ENCODE measurements at regions not wholly inside any gene's neighbourhood (a gene's known extent, or its start where the extent isn't known, plus 50 kb on each side); places are given as distances from the start of the nearest gene placed in this dataset.

DNA sequence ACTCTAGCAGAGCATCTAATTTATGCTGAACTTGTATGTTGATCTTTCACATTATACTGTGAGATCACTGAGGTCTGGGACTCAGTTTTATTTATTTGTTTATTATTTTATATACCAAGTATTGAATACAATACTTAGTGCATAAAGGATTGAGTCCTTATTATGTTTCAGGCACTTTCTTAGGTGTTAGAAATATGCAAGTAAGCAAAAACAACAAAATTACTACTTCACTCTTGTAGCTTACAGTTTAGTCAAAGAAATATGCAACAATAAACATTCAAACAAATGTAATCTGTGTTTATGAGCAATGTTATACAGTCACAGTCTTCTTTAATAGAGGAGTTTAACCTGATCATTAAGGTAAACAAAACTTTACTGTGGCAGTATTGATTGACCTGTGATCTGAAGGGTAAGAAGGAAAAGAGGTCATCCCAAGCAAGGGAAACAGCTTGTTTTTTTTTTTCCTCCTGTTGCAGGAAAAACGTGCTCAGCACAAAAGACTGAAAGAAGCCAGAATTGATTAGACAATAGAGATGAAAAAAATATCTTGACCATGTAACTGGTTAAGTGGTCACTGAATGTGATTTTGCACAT lies 990.7 kb downstream of the TRHDE start:
- no peak overlapping the region for H3K4me2 ChIP-seq
- no peak overlapping the region for H2AFZ ChIP-seq
- BruUV-seq (replicated peaks) = no TSS peak
- DNase-seq = no peak
- no peaks in the 10 kb centered on the region for H3K36me3 ChIP-seq (ENCODE audit: low read depth)
- H3K27ac ChIP-seq = no peak overlapping the region
- no peaks in the 10 kb centered on the region for H3K79me2 ChIP-seq (ENCODE audit: low read depth)
- TF ChIP-seq, protein P1, sequence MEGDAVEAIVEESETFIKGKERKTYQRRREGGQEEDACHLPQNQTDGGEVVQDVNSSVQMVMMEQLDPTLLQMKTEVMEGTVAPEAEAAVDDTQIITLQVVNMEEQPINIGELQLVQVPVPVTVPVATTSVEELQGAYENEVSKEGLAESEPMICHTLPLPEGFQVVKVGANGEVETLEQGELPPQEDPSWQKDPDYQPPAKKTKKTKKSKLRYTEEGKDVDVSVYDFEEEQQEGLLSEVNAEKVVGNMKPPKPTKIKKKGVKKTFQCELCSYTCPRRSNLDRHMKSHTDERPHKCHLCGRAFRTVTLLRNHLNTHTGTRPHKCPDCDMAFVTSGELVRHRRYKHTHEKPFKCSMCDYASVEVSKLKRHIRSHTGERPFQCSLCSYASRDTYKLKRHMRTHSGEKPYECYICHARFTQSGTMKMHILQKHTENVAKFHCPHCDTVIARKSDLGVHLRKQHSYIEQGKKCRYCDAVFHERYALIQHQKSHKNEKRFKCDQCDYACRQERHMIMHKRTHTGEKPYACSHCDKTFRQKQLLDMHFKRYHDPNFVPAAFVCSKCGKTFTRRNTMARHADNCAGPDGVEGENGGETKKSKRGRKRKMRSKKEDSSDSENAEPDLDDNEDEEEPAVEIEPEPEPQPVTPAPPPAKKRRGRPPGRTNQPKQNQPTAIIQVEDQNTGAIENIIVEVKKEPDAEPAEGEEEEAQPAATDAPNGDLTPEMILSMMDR (conservative IDR thresholded peaks at IDR 0.05) = no peak
- H3K9me3 ChIP-seq (ENCODE audit: insufficient read depth, low read depth) = no peaks in the 10 kb centered on the region
- intact Hi-C loops (cut with micrococcal nuclease; ENCODE audit: unreplicated experiment) = no loop called here
- no peaks in the 10 kb centered on the region; the same call in 1 of the 2 replicates for H3K9me2 ChIP-seq (ENCODE audit: insufficient read depth)
- no peak overlapping the region for H3K4me3 ChIP-seq
- no peaks in the 10 kb centered on the region for H3F3A ChIP-seq (ENCODE audit: insufficient read depth, low read depth)
- ChIA-PET POLR2A (ENCODE audit: unreplicated experiment) (no interaction called here), CTCF (no interaction called here)
- H4K20me1 ChIP-seq (ENCODE audit: insufficient read depth) = no peaks in the 10 kb centered on the region
- H3K4me1 ChIP-seq (replicated peaks; ENCODE audit: insufficient read depth) = no peaks in the 10 kb centered on the region
- H3K27me3 ChIP-seq (ENCODE audit: insufficient read depth, low read depth) = no peaks in the 10 kb centered on the region

- no peak for DNase-seq
- Histone ChIP-seq H4K20me1 (ENCODE audit: insufficient read depth) (no peaks in the 10 kb centered on the region), H3K36me3 (ENCODE audit: low read depth) (no peaks in the 10 kb centered on the region), H3F3A (ENCODE audit: insufficient read depth, low read depth) (no peaks in the 10 kb centered on the region), H3K4me2 (no peak overlapping the region), H3K4me1 (replicated peaks; ENCODE audit: insufficient read depth) (no peaks in the 10 kb centered on the region), H3K9me3 (ENCODE audit: insufficient read depth, low read depth) (no peaks in the 10 kb centered on the region), H3K9me2 (ENCODE audit: insufficient read depth) (peaks cover 6% of the 10 kb centered on the region), H3K4me3 (no peak overlapping the region), H3K27me3 (ENCODE audit: insufficient read depth, low read depth) (no peaks in the 10 kb centered on the region), H3K79me2 (ENCODE audit: low read depth) (no peaks in the 10 kb centered on the region), H2AFZ (no peak overlapping the region), H3K27ac (no peak overlapping the region)
- intact Hi-C loops (cut with micrococcal nuclease; ENCODE audit: unreplicated experiment) = no loop called here
- ChIA-PET CTCF (no interaction called here), POLR2A (ENCODE audit: unreplicated experiment) (no interaction called here)
- BruUV-seq (replicated peaks) = no TSS peak
- TF ChIP-seq, protein P1 (conservative IDR thresholded peaks at IDR 0.05) = no peak
- TF ChIP-seq EZH2 (IDR thresholded peaks at IDR 0.05; ENCODE audit: low read depth) = no peak
Measured at GRCh38 chr12:73266206-73266605, 994.0 kb downstream of the TRHDE start.

GRCh38 chr12:73274976-73275375 lies 1002.8 kb downstream of the TRHDE start:
- no peak overlapping the region for H3K4me2 ChIP-seq
- intact Hi-C loops (cut with micrococcal nuclease; ENCODE audit: unreplicated experiment) = no loop called here
- DNase-seq = no peak
- H3K36me3 ChIP-seq (ENCODE audit: low read depth) = no peaks in the 10 kb centered on the region
- no peaks in the 10 kb centered on the region for H3K79me2 ChIP-seq (ENCODE audit: low read depth)
- ChIA-PET CTCF (no interaction called here), POLR2A (ENCODE audit: unreplicated experiment) (no interaction called here)
- H3K4me1 ChIP-seq (replicated peaks; ENCODE audit: insufficient read depth) = no peaks in the 10 kb centered on the region
- no peaks in the 10 kb centered on the region for H3F3A ChIP-seq (ENCODE audit: insufficient read depth, low read depth)
- BruUV-seq (replicated peaks) = no TSS peak
- no peak for TF ChIP-seq EZH2 (IDR thresholded peaks at IDR 0.05; ENCODE audit: low read depth)
- no peaks in the 10 kb centered on the region for H4K20me1 ChIP-seq (ENCODE audit: insufficient read depth)
- H3K27me3 ChIP-seq (ENCODE audit: insufficient read depth, low read depth) = no peaks in the 10 kb centered on the region
- H3K9me2 ChIP-seq (ENCODE audit: insufficient read depth) = no peaks in the 10 kb centered on the region
- no peak overlapping the region for H3K4me3 ChIP-seq
- H3K27ac ChIP-seq = no peak overlapping the region
- no peaks in the 10 kb centered on the region for H3K9me3 ChIP-seq (ENCODE audit: insufficient read depth, low read depth)
- no peak overlapping the region for H2AFZ ChIP-seq

GRCh38 chr12:73277971-73278370 lies 1005.8 kb downstream of the TRHDE start:
- no peaks in the 10 kb centered on the region for H4K20me1 ChIP-seq (ENCODE audit: insufficient read depth)
- TF ChIP-seq, protein P1 (conservative IDR thresholded peaks at IDR 0.05) = no peak
- no peak for TF ChIP-seq EZH2 (IDR thresholded peaks at IDR 0.05; ENCODE audit: low read depth)
- no peak overlapping the region for H3K4me2 ChIP-seq
- no peaks in the 10 kb centered on the region for H3K9me2 ChIP-seq (ENCODE audit: insufficient read depth)
- no peak for DNase-seq
- no peaks in the 10 kb centered on the region for H3K27me3 ChIP-seq (ENCODE audit: insufficient read depth, low read depth)
- H3K9me3 ChIP-seq (ENCODE audit: insufficient read depth, low read depth) = no peaks in the 10 kb centered on the region
- POLR2A ChIA-PET (ENCODE audit: unreplicated experiment) = no interaction called here
- H3K4me3 ChIP-seq = no peak overlapping the region
- H3K4me1 ChIP-seq (replicated peaks; ENCODE audit: insufficient read depth) = no peaks in the 10 kb centered on the region
- H3K27ac ChIP-seq = no peak overlapping the region
- no TSS peak for BruUV-seq (replicated peaks)
- H3K79me2 ChIP-seq (ENCODE audit: low read depth) = no peaks in the 10 kb centered on the region
- intact Hi-C loops (cut with micrococcal nuclease; ENCODE audit: unreplicated experiment) = no loop called here
- CTCF ChIA-PET = no interaction called here
- no peaks in the 10 kb centered on the region for H3F3A ChIP-seq (ENCODE audit: insufficient read depth, low read depth)
- no peaks in the 10 kb centered on the region for H3K36me3 ChIP-seq (ENCODE audit: low read depth)
- no peak overlapping the region for H2AFZ ChIP-seq
